Keratinocyte (primary cell): ENCODE measurements at regions not wholly inside any gene's neighbourhood (a gene's known extent, or its start where the extent isn't known, plus 50 kb on each side); places are given as distances from the start of the nearest gene placed in this dataset.

Experiments
- DNase-seq: peaks from one replicate; pipeline ENCODE4 v3.0.0-alpha.2; 2011; ENCODE audit warnings: low read depth, missing footprints, low spot score
- FAIRE-seq: peaks from 2 replicates; lab custom pipeline; 2011; peaks lifted over from hg19 to GRCh38; lab: Jason Lieb, UNC
- H2AFZ ChIP-seq: 2 replicates; pipeline ENCODE4 v1.6.0; 2012; ENCODE audit warnings: low read length, control low read depth, inconsistent platforms; ENCODE audit not compliant: control insufficient read depth
- H3K27ac ChIP-seq: 2 replicates; pipeline ENCODE4 v1.5.1; 2011; ENCODE audit warnings: low read length; ENCODE audit not compliant: control insufficient read depth, insufficient read depth
- H3K27me3 ChIP-seq: 3 replicates; pipeline ENCODE4 v1.6.0; 2011; ENCODE audit warnings: low read length; ENCODE audit not compliant: control insufficient read depth, insufficient read depth; ENCODE audit errors: extremely low read depth
- H3K36me3 ChIP-seq, 2 experiments: 2 replicates in 1 of 2; 3 replicates in 1 of 2; pipeline ENCODE4 v1.5.1; 2011; ENCODE audit warnings: low read length in 2 of 2, mild to moderate bottlenecking in 1 of 2; ENCODE audit not compliant: control insufficient read depth in 2 of 2, insufficient read depth in 2 of 2; ENCODE audit errors: extremely low read depth in 1 of 2
- H3K4me1 ChIP-seq: 3 replicates; pipeline ENCODE4 v1.5.1; 2011; ENCODE audit warnings: low read length; ENCODE audit not compliant: control insufficient read depth, insufficient read depth; ENCODE audit errors: extremely low read depth
- H3K4me2 ChIP-seq: 3 replicates; pipeline ENCODE4 v1.6.0; 2011; ENCODE audit warnings: low read depth, low read length; ENCODE audit not compliant: control insufficient read depth, insufficient read depth; ENCODE audit errors: extremely low read depth
- H3K4me3 ChIP-seq, 3 experiments: fragments of 200-600 bp in 1 of 3; sonication (generic) in 1 of 3; 2 replicates in 2 of 3; 3 replicates in 1 of 3; pipeline ENCODE4 v1.5.1; 2011 to 2016; ENCODE audit warnings: low read length in 3 of 3, mild to moderate bottlenecking in 3 of 3, control low read depth in 2 of 3, inconsistent platforms in 1 of 3, low read depth in 1 of 3, mixed read lengths in 1 of 3, mixed run types in 1 of 3, moderate library complexity in 1 of 3; ENCODE audit not compliant: control insufficient read depth in 2 of 3, insufficient read depth in 2 of 3; ENCODE audit errors: extremely low read depth in 1 of 3
- H3K79me2 ChIP-seq: 2 replicates; pipeline ENCODE4 v1.6.0; 2012; ENCODE audit warnings: low read length; ENCODE audit not compliant: control insufficient read depth, insufficient read depth
- H3K9ac ChIP-seq: 3 replicates; pipeline ENCODE4 v1.6.0; 2011; ENCODE audit warnings: low read length; ENCODE audit not compliant: control insufficient read depth, insufficient read depth; ENCODE audit errors: extremely low read depth
- H3K9me1 ChIP-seq: 3 replicates; pipeline ENCODE4 v1.6.0; 2011; ENCODE audit warnings: low read length; ENCODE audit not compliant: control insufficient read depth, insufficient read depth; ENCODE audit errors: extremely low read depth
- H3K9me3 ChIP-seq: 2 replicates; pipeline ENCODE4 v1.5.1; 2012; ENCODE audit warnings: low read depth, low read length; ENCODE audit not compliant: control insufficient read depth
- H4K20me1 ChIP-seq: 3 replicates; pipeline ENCODE4 v1.6.0; 2011; ENCODE audit warnings: low read length; ENCODE audit not compliant: control insufficient read depth, insufficient read depth; ENCODE audit errors: extremely low read depth
- EZH2 ChIP-seq: IDR thresholded peaks from one replicate; pipeline ENCODE4 v1.6.1; 2012; ENCODE audit warnings: inconsistent platforms, mild to moderate bottlenecking, low read length, moderate library complexity
- dilution Hi-C: fragments of 300-500 bp; cut with MboI; formaldehyde crosslinking; loops from one replicate; pipeline ENCODE4 v1.7.0; 2020; ENCODE audit warnings: low sequenced_read_pairs; ENCODE audit not compliant: extremely low pct_ligation_motif_present
- TF ChIP-seq, protein P1 (sequence below), 3 experiments: IDR thresholded peaks in 1 of 3; conservative IDR thresholded peaks in 1 of 3; optimal IDR thresholded peaks in 1 of 3; 2 replicates in 2 of 3; 3 replicates in 1 of 3; pipeline versions ENCODE3 to v1.5.1; 2011; ENCODE audit warnings: low read length in 3 of 3, mild to moderate bottlenecking in 3 of 3, moderate library complexity in 2 of 3, control low read depth in 1 of 3, inconsistent platforms in 1 of 3; ENCODE audit not compliant: insufficient read depth in 2 of 3; ENCODE audit errors: extremely low read depth in 1 of 3

DNA sequence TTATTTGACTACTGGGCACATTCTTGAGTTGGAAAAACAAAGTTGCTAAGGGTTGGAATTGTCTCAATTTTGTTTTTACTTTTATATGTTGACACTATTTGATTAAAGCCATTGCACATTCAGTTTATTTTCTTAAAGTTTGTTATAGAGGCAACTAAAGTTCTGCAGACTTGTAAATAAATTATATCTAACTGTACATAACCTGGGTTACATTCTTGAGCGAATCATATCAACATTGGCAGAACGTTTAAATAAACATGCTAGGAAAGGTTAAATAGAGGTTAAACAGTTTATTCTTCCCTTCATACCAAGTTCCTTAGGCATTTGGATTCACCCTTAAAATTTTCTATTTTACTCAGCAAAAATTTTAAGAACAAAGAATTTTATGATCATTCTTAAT, 74.5 kb downstream of the UCHL1 start:
- no peak overlapping the region for H2AFZ ChIP-seq
- no peaks in the 10 kb centered on the region for H3K27me3 ChIP-seq
- no peaks in the 10 kb centered on the region for H3K36me3 ChIP-seq
- H3K9me3 ChIP-seq = no peaks in the 10 kb centered on the region
- no peak overlapping the region for H3K9ac ChIP-seq
- H3K4me3 ChIP-seq = no peak overlapping the region
- H3K4me1 ChIP-seq = no peaks in the 10 kb centered on the region
- no peak for DNase-seq
- no peak for FAIRE-seq
- TF ChIP-seq, protein P1, sequence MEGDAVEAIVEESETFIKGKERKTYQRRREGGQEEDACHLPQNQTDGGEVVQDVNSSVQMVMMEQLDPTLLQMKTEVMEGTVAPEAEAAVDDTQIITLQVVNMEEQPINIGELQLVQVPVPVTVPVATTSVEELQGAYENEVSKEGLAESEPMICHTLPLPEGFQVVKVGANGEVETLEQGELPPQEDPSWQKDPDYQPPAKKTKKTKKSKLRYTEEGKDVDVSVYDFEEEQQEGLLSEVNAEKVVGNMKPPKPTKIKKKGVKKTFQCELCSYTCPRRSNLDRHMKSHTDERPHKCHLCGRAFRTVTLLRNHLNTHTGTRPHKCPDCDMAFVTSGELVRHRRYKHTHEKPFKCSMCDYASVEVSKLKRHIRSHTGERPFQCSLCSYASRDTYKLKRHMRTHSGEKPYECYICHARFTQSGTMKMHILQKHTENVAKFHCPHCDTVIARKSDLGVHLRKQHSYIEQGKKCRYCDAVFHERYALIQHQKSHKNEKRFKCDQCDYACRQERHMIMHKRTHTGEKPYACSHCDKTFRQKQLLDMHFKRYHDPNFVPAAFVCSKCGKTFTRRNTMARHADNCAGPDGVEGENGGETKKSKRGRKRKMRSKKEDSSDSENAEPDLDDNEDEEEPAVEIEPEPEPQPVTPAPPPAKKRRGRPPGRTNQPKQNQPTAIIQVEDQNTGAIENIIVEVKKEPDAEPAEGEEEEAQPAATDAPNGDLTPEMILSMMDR (optimal IDR thresholded peaks at IDR 0.05 in 1 of 3, IDR thresholded peaks at IDR 0.05 in 1 of 3, conservative IDR thresholded peaks at IDR 0.05 in 1 of 3; ENCODE audit: extremely low read depth in 1 of 3, insufficient read depth in 2 of 3, low read length in 3 of 3) = no peak
- no peak for TF ChIP-seq EZH2
- H3K27ac ChIP-seq = no peak overlapping the region
- no peak overlapping the region for H3K4me2 ChIP-seq
- H3K79me2 ChIP-seq = no peaks in the 10 kb centered on the region
- dilution Hi-C loops = no loop called here
- no peaks in the 10 kb centered on the region for H3K9me1 ChIP-seq
- H4K20me1 ChIP-seq = no peaks in the 10 kb centered on the region

DNA sequence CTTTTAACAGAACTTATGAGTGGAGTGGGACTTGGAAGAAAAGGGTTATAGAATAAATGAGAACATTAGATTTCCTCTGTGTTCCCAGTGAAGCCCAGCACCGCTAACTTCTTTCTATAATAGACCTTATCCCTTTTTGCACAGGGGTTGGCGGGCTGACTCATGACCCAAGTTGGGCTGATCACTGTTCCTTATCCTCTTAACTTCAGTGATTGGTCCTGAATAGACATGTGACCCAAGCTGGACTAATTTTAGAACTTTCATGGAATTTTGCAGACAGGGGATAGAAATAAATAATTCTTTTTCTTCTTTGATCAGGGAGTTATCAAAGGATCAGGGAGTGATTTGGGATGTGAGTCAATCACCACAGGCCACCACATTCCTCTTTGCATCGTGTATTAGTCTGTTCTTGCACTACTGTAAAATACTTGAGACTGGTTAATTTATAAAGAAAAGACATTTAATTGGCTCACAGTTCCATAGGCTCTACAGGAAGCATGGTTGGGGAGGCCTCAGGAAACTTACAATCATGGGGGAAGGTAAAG, 75.9 kb downstream of the UCHL1 start:
- Histone ChIP-seq H3K27ac (no peak overlapping the region), H3K4me1 (no peaks in the 10 kb centered on the region), H3K9ac (no peak overlapping the region), H3K27me3 (no peaks in the 10 kb centered on the region), H3K9me3 (no peaks in the 10 kb centered on the region), H4K20me1 (no peaks in the 10 kb centered on the region), H3K79me2 (no peaks in the 10 kb centered on the region), H3K4me3 (no peak overlapping the region), H2AFZ (no peak overlapping the region), H3K36me3 (no peaks in the 10 kb centered on the region), H3K4me2 (no peak overlapping the region), H3K9me1 (no peaks in the 10 kb centered on the region)
- no peak for DNase-seq
- TF ChIP-seq, protein P1 (optimal IDR thresholded peaks at IDR 0.05 in 1 of 3, IDR thresholded peaks at IDR 0.05 in 1 of 3, conservative IDR thresholded peaks at IDR 0.05 in 1 of 3; ENCODE audit: extremely low read depth in 1 of 3, insufficient read depth in 2 of 3, low read length in 3 of 3) = no peak
- no peak for TF ChIP-seq EZH2
- dilution Hi-C loops = no loop called here
- FAIRE-seq = no peak
